NCI-H187 (cell line): ENCODE measurements at regions not wholly inside any gene's neighbourhood (a gene's known extent, or its start where the extent isn't known, plus 50 kb on each side); places are given as distances from the start of the nearest gene placed in this dataset.
"Not testable (repeated sequence)": the region's sequence is repeated elsewhere in the genome, so short reads cannot be mapped to it uniquely, and the experiment has no call there.

Experiments
- DNase-seq, 2 experiments: peaks; one replicate each; lab custom pipeline; 2025; lab: John Stamatoyannopoulos, UW

DNA sequence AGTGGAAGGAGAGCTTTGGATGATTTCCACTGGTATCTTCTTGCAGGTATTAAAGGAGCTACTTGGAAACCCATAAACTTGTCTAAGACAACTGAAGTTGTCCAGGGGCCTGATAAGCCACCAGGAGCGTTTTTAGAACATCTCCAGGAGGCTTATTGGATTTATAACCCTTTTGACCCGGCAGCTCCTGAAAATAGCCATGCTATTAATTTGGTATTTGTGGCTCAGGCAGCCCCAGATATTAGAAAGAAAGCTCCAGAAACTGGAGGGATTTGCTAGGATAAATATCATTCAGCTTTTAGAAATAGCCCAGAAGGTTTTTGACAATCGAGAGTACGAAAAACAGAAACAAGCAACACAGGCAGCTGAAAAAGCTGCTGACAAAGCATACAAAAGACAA is 461.0 kb upstream of the HTR1E start:
- DNase-seq, result no peak

DNA sequence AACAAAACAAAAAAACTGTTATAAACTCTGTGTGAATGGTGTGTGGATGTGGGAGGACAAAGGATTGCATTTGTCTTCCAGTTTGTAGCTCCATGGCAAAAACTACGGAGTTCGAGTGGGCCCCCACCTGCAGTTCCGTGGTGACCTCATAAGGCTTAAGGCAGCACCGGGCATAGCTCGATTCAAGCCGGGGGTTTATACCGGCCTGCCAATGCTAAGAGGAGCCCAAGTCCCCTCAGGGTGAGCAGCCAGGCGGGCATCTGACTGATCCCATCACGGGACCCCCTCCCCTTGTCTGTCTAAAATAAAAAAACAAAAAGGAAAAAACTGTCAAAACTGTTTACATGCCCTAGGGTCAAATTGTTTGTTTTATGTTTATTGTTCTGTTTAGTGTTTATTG is 463.2 kb upstream of the HTR1E start:
- no peak for DNase-seq

DNA sequence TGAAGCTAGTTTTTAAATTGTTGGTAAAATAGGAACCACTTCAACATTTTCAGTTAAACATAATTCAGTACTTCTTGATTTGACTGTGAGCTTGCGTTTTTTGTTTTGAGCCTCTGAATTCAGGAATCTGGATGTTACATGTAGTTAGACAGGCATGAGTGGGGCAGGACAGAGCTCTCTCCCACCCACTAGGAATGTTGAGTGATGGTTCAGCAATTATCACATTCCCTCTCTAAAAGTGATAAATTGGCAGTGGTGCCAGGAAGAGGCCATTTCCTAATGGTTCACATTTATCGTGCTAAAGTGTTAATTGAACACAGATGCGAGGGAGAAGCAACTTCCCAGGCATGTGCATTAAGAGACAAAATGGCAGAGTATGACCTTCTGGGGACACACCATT is 465.5 kb upstream of the HTR1E start:
- DNase-seq, result no peak

DNA sequence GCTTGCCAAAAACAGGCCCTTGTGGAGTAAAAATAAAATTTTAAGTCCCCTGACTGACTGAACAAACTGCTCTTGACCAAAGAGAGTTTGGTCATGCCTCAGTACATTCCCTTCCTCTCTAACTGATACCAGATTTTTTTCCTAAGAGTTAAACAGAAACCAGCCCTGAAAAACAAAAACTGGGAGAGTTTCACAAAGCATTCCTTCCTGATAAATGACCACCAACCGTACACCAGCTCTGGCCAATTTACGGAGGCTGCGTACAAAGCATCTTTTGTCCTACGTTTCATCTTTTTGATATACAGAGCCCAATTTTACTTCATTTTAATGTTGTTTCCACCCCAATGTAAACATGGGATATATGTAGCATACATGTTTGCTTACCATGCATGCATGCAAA is 477.4 kb upstream of the HTR1E start:
- no peak for DNase-seq

DNA sequence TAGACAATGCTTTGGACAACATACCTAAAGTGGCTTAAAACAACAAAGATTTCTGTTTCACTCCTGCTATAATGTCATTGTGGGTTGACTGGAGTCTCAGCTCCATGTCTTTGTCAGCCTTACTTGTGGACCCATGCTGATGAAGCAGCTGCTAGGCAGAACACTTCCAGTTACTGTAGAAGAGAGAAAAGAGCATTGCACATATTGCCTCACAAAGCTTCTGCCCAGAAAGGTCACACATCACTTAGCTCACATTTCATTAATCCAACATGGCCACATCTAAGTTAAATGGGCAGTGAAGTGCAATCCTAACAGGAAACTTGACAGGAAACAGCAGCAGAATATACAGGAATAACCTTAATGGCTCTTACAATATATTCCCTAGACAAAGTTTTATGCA is 480.5 kb upstream of the HTR1E start:
- DNase-seq, result no peak

DNA sequence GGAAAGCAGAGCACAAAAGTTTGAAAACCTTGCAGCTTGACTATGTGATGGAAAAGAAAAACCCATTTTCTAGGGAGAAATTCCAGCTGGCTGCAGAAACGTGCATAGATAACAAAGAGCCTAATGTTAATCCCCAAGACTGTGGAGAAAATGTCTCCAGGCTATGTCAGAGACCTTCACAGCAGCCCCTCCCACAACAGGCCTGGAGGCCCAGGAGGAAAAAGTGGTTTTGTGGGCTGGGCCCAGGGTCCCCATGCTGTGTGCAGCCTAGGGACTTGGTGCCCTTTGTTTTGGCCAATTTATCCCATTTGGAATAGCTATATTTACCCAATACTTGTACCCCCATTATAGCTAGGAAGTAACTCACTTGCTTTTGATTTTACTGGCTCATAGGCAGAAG is 484.1 kb upstream of the HTR1E start:
- no peak for DNase-seq

DNA sequence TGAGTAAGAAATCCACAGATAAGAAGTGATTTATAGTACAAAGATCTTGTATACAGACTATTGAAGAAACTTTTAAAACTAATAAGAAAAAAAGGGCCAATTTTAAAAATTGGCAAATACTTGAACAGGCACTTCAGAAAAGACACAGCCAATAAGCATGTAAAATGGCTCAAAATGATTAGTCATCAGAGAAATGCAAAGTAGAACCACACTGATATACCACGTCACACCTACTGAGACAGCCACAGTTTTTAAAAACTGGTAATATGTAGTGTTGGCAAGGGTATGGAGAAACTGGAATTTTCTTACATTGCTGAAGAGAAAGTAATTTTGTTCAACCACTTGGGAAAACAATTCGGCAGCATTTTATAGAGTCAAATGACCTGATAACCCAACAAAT is 488.9 kb upstream of the HTR1E start:
- no peak for DNase-seq

DNA sequence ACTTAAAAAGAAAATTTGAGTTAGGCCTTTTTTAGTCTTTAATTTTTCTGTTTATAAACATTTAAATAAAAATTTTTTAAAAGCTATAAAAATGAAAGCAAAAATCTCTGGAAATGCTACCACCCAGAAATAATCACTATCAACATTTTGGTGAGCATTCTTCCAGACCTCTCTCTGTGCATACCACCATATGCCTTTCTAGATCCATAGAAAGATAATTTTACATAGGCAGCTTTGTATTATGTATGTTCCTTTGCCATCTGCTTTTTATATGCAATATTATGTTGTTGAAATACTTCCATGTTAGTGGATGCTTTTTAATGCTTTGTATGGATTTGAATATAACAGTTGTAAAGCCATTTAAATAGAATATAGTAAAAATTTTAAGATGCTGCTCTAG is 496.7 kb upstream of the HTR1E start:
- no peak for DNase-seq

DNA sequence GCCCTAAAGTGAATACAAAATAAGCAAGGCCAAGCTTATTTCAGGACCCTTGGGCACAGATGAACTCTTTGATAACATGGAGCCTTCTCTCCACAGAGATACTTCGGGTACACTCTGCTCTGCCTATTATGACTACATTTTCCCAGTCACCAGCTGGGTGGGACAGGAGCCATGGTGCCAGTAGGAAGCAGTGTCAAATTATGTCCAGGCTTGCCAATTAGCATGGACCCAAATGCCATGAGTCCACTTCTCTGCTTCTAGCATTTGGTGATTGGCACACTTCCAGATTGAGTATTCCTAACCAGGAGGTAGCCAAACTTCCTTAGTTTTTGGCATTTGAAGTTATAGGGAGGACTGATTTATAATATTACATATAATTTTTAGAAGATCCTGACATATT is 513.8 kb upstream of the HTR1E start:
- DNase-seq, result no peak

DNA sequence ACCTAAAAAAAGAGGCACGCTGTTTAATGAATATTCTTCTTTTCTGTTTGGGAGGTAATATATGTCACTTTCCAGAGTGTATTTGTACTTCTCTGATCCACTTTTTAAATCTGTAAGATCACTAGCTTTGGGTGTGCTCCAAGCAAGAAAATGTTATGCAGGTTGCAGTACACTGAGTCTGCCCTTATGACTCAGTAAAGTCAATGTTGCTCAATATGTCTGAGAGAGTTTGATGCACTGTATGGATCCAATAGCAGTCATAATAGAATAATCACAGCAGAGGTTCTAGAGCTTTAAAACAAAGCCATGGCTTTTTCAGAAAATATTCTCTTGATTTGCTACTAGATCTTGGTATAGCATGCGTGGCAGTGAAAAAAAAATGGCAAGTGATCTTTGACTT is 525.3 kb upstream of the HTR1E start:
- DNase-seq, result no peak

DNA sequence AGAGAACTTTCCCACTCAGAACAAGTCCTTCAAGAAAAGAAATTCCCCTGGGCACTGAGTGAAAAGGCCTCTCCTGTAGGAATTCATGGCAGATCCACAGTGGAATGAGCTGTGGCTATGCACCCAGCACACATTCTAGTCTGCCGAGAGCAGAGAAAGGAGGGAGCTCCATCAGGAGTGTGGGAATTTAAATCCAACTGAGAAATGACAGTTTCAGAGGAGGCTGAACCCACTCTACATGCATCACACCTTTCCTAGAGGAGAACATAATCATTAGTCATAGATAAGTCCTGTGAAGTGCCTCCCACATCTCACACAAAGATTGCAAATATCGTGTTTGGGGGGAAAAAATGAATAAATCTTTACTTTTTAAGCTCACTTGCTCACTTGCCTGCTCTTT is 530.2 kb upstream of the HTR1E start:
- DNase-seq, result no peak

DNA sequence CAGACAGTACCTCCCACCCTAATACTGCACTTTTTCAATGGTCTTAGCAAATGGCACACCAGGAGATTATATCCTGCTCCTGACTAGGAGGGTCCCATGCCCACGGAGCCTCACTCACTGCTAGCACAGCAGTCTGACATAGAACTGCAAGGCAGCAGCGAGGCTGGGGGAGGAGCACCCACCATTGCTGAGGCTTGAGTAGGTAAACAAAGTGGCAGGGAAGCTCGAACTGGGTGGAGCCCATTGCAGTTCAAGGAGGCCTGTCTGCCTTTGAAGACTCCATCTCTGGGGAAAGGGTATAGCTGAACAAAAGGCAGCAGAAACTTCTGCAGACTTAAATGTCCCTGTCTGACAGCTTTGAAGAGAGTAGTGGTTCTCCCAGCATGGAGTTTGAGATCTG is 544.5 kb upstream of the HTR1E start:
- not testable (repeated sequence) for DNase-seq

DNA sequence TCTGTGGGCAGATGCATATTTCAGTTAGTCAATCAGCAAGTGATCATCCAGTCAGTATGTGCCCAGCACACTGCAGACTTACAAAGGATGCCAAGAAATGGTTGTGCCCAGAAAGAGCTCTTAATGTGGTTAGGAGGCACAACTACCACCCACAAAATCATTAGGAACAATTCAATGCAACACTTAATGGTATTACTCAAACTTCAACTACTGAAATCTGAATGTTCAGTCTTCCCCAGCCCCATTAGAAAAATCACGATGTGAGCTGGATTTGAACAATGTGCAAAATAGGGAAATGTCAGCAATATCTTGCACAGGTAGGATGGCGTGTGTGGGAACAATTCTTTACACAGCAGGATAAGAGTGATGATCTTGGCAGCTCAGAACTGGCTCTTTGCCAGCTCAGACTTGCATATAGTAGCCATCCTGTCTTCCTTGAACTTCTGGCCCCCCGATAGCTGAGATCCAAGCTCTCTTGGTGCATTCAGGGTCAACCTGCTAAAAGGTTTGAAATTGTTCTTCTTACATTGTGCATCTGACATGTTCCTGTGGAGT is 556.7 kb upstream of the HTR1E start:
- no peak for DNase-seq

DNA sequence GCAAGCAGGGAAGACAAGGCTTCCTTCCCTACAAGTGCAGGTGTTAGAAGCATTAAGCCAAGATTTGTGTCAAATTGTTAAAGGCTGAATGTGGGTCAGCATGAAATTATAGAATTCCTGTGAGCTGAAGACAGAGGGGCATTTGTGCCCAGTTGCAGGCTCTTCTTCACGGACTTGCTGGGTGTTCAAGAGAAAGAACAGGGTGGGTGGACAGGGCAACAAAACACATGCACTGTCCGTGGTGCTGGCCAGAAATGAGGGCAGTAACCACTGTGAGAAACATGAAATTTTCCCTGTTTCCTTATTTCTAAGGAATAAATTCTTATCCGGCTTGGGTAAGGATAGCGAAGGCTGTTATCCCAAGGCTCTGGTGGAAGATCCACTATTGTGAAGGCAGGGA is 579.5 kb upstream of the HTR1E start:
- no peak for DNase-seq

DNA sequence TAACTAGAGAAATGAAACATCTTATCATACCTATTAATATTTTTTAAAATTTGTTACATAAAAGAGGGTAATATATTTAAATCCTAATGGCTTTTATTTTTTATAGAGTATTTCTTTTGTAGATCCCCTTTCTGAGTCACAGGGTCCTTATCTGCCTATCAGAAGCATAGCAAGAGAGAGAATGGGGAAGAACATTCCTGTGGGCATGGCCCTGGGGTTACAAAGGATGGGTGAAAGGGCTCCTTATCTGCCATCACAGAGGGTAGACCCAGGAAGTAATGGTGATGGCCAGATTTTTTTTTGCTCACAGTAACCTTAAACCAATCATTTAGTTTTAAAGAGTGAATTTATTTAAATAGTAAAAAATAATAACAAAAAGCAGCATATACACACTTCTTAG is 582.1 kb upstream of the HTR1E start:
- DNase-seq, result no peak

DNA sequence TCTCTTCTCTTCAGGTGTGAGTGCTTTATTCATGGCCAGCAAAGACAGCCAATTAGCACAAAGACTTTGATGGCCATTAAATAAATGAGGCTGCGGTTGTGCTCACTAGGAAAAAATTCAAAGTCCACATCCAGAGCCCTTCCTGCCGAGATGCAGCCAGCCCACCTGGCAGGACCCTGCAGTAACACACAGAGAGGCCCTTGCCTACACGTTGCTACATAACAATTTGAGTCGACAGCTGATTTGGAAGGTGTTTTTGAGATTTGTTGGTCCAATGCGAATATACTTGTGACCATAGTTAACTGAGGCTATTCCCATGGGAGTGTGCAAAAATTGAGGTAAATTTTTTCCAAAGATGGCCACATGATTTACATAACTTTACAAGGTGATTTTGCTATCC is 605.4 kb upstream of the HTR1E start:
- no peak for DNase-seq

DNA sequence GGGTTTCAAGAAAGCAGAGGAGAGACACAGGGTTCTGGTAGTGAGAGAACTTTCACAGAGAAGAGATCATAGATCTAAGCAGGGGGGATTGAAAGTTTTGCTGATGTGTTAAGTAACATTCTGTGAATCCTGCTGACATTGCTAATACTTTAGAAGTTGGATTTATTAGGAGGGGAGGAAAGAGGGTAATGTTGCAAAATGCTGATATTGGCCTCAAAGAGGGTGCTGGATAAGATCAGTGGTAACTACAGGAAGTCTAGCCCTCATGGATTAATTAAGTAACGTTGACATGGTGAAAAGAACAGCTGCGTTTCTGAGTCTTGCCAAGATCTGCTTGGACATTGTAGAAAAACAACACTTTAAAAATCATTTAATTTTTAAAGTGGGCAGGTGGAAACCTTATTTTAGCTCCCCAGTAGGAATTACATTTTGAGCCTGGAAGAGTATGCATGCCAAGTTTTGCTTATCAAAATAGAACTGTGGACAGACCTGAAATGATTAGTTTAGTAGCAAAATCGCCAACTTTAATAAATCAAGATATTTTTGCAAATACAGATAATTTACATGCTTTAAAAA is 606.0 kb upstream of the HTR1E start:
- no peak for DNase-seq

DNA sequence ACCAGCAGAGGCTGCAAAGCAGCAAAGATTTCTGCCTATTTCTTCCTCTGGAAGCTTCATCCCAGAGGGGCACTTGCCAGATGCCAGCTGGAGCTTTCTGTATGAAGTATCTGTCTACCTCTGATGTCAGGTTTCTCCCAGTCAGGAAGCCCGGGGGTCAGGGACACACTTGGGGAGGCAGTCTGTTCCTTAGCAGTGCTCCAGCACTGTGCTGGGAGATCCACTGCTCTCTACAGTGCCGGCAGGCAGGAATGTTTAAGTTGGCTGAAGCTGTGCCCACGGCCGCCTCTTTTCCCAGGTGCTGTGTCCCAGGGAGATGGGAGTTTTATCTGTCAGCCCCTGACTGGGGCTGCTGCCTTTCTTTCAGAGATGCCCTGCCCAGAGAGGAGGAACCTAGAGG is 631.1 kb upstream of the HTR1E start:
- no peak for DNase-seq

DNA sequence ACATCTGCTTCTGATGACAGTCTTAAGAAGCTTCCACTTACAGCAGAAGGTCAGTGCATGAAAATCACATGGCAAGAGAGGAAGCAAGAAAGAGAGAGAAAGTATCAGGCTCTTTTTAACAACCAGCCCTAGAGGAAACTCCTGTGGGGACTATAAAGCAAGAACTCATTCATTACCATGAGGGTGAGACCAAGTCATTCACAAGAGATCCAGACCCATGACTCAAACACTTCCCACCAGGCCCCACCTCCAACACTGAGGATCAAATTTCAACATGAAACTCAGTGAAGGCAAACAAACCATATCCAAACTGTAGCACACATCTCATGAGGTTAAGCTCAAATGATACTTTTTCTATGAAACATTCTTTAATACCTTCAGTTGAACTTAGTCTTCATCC is 643.2 kb upstream of the SYNCRIP start:
- no peak for DNase-seq

DNA sequence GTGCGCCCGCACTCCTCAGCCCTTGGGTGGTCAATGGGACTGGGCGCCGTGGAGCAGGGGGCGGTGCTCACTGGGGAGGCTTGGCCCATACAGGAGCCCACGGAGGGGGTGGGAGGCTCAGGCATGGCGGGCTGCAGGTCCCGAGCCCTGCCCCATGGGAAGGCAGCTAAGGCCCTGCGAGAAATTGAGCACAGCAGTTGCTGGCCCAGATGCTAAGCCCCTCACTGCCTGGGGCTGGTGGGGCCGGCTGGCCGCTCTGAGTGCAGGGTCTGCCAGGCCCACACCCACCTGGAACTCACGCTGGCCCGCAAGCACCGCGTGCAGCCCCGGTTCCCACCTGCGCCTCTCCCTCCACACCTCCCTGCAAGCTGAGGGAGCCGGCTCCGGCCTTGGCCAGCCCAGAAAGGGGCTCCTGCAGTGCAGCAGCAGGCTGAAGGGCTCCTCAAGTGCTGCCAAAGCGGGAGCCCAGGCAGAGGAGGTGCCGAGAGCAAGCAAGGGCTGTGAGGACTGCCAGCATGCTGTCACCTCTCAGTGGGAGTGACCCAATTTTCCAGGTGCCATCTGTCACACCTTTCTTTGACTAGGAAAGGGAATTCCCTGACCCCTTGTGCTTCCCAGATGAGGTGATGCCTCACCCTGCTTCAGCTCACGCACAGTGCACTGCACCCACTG is 642.3 kb upstream of the SYNCRIP start:
- DNase-seq, result not testable (repeated sequence)

DNA sequence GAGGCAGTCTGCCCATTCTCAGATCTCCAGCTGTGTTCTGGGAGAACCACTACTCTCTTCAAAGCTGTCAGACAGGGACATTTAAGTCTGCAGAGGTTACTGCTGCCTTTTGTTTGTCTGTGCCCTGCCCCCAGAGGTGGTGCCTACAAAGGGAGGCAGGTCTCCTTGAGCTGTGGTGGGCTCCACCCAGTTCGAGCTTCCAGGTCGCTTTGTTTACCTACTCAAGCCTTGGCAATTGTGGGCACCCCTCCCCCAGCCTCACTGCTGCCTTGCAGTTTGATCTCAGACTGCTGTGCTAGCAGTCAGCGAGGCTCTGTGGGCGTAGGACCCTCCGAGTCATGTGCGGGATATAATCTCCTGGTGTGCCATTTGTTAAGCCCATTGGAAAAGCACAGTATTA is 640.9 kb upstream of the SYNCRIP start:
- DNase-seq, result not testable (repeated sequence)

DNA sequence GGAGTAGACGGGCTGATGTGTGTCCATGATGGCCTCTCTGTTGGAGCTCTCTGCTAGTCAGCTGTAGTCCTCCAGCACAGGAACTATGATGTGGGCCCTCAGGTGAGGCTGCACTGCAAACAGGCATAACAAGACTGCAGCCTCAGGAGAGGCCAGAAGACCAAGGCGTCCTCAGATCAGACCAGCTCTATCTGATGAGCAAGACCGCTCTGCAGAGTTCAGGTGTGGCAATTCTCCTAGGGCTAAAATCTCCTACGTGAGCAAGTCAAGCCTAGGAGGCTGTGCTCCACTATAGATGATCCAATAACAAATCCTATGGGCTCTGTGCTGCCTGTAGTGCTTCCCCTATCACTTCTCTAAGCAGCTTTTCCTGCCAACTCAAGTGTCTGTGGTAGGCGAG is 633.4 kb upstream of the SYNCRIP start:
- no peak for DNase-seq

DNA sequence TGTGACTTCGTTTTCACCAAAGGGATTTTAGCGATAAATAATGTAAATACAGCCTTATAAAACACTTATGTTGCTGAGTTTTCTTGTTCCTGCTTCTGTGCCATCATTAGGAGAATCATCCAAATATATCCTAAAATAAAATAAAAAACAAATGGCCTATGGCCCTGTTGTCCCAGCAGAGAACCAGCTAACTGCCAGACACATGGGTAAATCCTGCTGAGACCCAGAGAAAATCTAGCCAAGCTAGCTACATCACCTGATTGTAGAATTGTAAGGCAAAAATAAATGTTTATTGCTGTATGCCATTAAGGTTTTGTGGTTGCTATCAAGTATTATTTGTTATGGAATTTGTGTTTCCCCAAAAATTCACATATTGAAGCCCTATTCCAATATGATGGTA is 631.2 kb upstream of the SYNCRIP start:
- no peak for DNase-seq

DNA sequence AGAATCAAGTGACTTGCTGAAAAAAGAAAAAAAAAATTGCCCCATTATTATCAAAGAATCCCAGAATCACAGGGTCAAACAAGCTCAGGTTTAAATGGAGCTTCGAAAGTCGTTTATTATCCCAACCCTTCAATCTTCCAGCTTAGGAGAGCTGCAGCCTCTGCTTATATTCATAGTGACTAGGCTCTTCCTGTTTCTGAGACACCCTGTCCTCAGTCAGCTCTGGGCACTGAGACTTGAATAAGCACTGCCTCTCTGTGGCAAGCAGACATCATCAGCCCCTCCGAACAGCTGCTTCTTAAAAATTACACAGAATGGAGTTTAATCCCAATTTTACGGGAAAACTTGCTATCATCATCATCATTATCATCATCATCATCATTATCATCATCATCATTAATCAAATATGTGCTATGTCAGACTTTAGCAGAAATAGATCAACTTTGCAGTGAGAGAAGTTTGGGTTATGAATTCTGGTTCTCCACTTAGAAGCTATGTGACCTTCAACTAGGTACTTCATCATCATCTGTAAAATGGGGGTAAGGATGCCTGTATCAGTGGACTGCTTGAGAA is 614.0 kb upstream of the SYNCRIP start:
- no peak for DNase-seq
